NCI-H1436 treated with DMSO at 0.1 percent for 48 hours (cell line): ENCODE measurements at regions not wholly inside any gene's neighbourhood (a gene's known extent, or its start where the extent isn't known, plus 50 kb on each side); places are given as distances from the start of the nearest gene placed in this dataset.
"Not testable (repeated sequence)": the region's sequence is repeated elsewhere in the genome, so short reads cannot be mapped to it uniquely, and the experiment has no call there.

Source experiments
- DNase-seq: peaks from one replicate; lab custom pipeline; 2025; lab: John Stamatoyannopoulos, UW

GRCh38 chr2:8310557-8311455 is 371.1 kb upstream of the ID2 start:
- no peak for DNase-seq

DNA sequence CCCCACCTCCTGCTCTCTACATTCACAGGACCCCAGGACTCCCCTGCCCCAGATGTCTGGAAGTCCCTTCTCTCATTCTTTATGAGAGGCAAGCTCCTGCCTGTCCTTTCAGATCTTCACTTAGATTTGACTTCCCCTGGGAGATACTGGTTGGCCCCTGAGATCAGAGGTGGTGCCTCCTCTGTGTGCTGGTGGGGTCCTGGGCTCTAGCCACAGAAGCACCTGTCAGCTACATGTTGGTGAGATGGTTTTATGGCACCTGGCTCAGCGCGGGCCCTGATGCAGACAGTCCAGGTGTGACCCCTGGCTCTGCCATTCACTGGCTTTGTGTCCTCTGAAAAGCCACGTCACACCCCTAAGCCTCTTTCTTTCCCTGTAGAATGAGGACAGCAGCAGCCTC is 369.6 kb upstream of the ID2 start:
- no peak for DNase-seq

- DNase-seq, result no peak
These were observed 368.7 kb upstream of the ID2 start for GRCh38 chr2:8312861-8313830.

- DNase-seq, result no peak
These were observed 367.8 kb upstream of the ID2 start for GRCh38 chr2:8314063-8314462.

DNA sequence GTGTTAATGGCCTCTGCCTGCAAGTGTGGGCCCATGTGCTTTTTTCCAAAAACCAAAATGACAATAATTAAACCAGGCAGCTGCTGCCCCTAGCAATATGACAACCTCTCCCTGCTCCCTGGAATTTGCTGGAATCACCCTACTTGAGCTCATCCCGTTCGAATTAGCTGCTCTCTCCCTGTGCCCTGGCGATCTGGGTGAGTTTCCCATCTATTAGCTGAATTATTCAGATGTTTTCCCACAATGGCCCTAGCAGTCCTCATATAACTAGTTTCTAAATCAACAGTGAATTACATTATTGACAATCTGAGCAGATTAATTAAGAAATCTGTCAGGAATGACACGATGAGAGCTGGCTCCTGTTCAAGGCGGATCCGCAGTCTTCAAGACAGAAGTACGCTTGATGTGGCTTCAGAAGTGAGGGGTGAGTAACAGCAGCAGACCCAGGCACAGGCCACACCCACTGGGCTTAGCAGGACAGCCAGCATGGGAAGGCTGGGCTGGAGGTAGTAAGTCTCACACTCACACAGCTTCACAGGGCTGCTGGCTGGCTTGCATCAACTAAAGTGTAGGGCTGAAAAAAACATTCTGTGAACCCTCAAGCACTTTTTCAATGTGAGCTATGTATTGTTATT is 366.2 kb upstream of the ID2 start:
- no peak for DNase-seq

DNA sequence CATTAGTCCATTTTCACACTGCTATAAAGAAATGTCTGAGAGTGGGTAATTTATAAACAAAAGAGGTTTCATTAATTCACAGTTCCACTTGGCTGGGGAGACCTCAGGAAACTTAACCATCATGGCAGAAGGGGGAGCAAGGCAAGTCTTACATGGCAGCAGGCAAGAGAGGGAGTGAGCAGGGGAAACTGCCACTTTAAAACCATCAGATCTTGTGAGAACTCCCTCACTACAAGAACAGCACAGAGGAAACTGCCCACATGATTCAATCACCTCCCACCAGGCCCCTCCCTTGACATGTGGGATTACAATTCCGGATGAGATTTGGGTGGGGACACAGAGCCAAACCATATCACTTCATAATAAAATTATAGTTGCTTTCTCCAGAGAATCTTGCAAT is 365.5 kb upstream of the ID2 start:
- DNase-seq, result no peak

GRCh38 chr2:8317418-8317817 is 364.4 kb upstream of the ID2 start:
- DNase-seq, result no peak

DNA sequence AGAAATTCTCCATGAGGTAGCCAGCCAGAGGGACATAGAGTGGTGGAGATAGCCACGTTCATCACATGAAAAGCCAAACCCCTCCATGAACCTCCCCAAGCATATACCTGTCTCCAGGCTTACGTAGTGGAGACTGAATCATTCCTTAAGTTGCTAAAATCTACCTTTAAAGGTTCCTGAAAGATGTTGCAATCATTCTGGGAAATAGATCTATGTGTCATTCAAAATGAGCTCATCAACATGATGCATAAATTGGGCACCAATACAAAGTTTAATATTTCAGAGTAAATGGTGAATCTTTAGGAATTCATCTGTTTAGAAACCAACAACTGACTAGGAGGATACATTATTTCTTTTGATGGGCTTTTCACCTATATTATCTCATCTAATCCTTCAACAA is 362.6 kb upstream of the ID2 start:
- no peak for DNase-seq

GRCh38 chr2:8320311-8321066 is 361.4 kb upstream of the ID2 start:
- no peak for DNase-seq

GRCh38 chr2:8322634-8323033 is 359.2 kb upstream of the ID2 start:
- no peak for DNase-seq

DNA sequence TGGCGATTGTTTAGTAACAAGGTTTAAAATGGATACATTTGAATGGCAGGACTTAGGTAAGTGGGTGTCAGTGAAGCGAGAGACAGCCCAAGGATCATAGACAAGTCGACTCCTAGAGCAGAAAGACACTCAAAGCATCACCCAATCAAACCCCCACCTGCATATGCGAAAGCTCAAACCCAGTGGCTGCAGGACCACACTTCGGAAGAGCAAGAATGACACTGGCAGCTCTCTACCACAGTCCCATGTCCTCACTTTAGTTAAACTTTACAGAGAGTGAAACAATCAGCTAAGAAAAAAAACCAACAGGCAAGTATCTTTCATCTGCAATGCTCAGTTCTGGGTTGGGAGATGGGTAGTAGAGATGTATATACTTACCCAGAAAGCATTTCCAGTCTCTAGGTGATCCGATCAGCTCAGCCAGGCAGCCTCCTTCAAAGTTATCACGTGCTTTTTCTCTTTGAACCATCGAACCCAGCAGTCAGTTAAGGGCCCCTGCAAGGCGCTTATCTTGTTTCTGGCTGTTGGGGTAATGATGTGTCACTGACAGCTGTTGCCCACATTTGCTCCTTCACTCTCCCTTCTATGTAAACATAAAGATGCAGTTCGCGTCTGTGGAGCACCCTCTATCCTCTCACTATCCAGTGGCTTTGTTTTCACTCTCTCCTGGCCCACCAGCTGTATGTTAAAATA is 357.5 kb upstream of the ID2 start:
- peak; percentile 21 for DNase-seq

DNA sequence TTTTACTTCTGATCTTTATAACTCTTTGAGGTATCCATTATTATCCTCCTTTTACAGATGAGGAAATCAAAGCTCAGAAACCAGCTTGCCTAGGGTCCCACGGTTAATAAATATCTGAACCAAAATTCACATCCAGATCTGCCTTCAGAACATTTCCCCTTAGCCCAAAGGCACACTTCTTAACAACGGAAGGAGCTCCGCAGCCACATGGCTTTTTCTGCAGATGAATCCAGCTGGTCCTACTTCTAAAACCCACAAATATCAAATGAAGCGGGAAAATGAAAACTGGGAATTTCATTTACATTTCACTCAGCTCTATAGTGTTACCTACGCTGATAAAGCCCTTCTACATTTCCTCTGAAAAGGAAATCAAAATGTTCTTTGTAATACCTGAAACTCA is 357.0 kb upstream of the ID2 start:
- DNase-seq, result no peak

DNA sequence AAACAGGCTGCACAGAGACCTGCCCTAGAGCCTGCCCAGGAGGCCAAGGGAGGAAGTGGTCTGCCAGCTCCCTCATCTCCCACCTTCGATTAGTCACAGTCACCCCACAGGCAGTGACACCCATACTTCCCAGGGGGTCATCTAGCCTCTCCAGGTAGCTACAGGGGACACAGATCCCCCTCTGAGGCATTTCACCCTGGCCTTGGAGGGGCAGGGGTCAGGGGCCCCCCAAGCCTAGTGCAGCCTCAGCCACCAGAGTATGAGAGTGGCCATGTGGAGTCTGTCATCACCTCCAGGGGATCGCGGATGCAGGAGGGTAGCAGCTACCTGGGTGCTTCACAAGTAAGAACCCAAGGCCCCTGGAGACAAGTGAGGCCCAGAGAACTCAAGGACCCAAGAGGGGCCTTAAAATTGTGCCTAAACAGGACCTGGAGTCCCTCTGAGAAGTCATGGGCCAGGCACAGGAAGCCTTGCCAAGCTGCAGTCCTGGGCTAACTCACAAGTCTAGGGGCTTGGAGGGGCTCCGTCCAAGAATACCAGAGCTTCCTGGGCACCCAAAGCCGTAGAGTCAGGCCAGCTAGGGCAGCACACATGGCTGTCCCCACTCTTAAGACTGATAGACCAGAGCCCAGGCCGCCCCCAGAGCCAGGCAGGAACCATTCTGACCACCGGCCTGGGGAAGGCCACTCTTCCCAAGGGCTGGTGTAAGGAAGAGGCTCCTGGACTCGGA is 354.3 kb upstream of the ID2 start:
- no peak for DNase-seq

DNA sequence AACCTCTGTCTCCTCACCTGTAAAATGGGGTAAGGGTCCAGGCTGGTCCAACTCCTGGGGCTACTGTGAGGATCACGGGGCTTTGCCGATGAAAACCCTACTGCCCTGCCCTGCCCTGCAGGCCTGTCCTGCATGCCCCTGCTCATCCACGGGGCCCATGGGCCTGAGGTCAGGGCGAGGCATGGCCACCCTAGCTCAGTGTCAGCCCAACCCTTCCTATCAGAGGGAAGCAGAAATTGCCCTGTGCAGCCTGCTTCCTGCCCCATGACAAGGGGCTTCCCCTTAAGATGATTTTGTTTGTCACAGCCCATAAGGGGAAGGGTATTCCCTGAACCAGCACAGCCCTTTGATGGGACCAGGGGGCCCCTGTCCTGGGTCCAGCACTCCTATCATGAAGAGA is 353.6 kb upstream of the ID2 start:
- no peak for DNase-seq

DNA sequence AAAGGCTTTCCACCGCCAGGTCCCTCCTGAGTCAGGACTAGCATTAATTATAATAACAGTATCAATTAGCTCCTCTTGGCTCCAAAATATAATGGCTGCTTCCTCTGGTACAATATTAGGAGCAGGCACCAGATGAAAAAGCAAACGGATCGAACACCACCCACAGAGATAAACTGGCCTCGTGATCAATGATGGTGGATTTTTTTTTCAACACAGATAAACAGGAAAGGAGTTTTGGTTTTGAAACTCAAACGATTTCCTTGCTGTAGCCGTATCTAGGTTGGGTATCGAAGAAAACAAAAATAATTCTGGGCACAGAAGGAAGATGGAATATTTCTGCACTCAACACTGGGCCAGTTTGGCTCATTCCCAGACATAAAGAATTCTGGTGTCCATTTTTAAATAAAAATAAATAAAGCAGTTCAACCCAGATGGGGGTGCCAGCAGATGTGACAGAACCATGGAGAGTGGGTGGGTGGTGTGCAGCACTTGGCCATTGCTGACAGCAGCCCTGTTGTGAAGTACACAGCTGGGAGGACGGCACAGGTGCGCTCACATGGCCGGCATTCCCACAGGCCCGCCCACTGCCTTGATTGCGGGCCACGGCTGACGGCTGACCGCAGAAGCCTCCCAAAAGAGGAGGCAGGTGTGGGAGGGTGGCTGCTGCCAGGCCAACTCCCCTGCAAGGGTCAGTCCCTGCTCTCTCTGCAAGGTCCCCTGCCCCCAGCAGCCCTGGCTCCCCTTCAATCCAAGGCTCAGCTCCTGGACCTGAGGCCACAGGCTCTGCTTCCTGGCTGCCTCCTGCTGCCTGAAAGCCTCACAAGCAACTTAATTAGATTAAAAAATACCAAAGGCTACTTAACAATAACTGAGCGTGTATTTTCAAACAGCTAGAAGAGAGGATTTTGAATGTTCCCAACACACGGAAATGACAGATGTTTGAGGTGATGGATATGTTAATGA is 351.9 kb upstream of the ID2 start:
- DNase-seq, result no peak

GRCh38 chr2:8331068-8331467 is 350.8 kb upstream of the ID2 start:
- no peak for DNase-seq

DNA sequence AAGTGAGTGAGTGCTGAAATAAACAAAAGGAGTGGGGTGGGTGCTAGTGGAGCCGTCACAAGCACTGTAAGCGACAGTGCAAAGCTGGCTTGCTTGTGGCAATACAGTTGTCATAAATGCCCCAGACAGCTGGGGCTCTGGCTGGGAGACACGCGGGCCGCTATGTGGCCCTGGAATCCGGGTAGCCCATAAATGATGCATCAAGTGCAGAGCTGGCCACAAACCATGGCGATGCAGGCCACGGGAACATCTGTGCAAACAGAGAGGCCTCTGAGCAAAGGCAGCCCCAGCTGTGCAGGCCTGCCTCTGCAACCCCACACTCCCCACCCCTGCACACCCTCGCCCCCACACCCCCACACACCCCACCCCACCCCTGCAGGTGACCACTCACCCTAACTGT is 349.2 kb upstream of the ID2 start:
- no peak for DNase-seq

DNA sequence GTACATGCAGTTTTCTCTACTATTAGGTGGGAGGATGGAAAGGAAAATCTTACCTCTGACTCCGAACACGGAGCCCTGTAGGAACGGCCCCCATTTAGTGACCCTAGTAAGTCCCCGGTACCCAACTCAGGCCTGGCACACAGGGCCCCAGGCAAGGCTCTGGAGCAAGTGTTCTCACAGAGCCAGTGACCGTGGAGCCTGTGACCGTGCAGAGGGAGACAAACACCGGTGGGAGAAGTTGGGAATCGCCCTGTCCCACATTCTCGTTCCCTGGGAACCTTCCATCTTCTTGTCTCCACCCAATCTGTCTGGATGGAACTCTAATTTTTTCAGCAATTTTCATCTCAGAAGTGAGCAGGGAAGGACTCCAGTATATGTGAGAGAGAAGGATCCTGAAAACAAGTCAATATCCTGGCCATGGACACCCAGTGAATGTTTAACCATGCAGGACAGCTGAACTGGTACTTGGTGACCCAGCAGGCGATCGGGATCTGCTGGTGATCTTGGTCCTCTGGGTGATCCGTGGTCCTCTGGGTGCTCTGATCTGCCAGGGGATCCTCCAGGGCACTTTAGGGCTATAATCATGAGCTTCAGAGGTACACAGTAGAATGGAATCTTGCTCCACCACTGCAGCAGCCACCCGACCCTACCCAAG is 348.6 kb upstream of the ID2 start:
- no peak for DNase-seq

DNA sequence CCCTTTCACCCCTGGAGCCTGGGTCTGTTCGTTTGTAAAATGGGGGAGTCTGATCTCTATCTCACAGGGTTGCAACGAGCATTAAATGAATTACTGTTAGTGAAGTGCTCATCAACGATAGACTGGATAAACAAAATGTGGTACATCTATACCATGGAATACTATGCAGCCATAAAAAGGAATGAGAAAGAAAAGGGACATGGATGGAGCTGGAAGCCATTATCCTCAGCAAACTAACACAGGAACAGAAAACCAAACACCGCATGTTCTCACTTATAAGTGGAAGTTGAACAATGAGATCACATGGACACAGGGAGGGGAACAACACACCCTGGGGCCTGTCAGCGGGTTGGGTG is 348.0 kb upstream of the ID2 start:
- DNase-seq, result not testable (repeated sequence)
